Activated B cell treated with CpG ODN at 0.5 μM for 24 hours (primary cell): ENCODE measurements at regions not wholly inside any gene's neighbourhood (a gene's known extent, or its start where the extent isn't known, plus 50 kb on each side); places are given as distances from the start of the nearest gene placed in this dataset.

Source experiments
- ATAC-seq: fragments of 200-7000 bp; cut with Tn5 transposase; one replicate; pipeline ENCODE4 v1.10.0; 2021; ENCODE audit warnings: low read depth, mild to moderate bottlenecking, moderate library complexity
- CTCF ChIA-PET: fragments of 350-600 bp; sonication (Branson Sonifier 250); formaldehyde crosslinking; loops from one replicate; lab custom pipeline; 2021; ENCODE audit warnings: antibody characterized with exemption; lab: Charles Lee
- POLR2A ChIA-PET: fragments of 350-600 bp; sonication (Branson Sonifier 250); formaldehyde crosslinking; loops from one replicate; lab custom pipeline; 2021; ENCODE audit warnings: antibody characterized with exemption; lab: Charles Lee
- DNase-seq: peaks from one replicate; pipeline ENCODE4 v3.0.0; 2022
- H3K27ac Mint-ChIP-seq: one replicate; pipeline ENCODE4 v1.8.0; 2020; ENCODE audit warnings: mixed read lengths
- H3K27me3 Mint-ChIP-seq: one replicate; pipeline ENCODE4 v1.8.0; 2021; ENCODE audit warnings: mixed read lengths
- H3K36me3 Mint-ChIP-seq: one replicate; pipeline ENCODE4 v1.8.0; 2021; ENCODE audit warnings: low read depth, mixed read lengths
- H3K4me1 Mint-ChIP-seq: one replicate; pipeline ENCODE4 v1.8.0; 2021; ENCODE audit warnings: mixed read lengths
- H3K4me3 Mint-ChIP-seq: one replicate; pipeline ENCODE4 v1.8.0; 2020; ENCODE audit warnings: mild to moderate bottlenecking, mixed read lengths
- H3K9me3 Mint-ChIP-seq: one replicate; pipeline ENCODE4 v1.8.0; 2020; ENCODE audit warnings: mixed read lengths
- CTCF ChIP-seq: fragments of 200-600 bp; IDR thresholded peaks from one replicate; pipeline ENCODE4 v1.8.0; 2022; ENCODE audit warnings: antibody characterized with exemption, mild to moderate bottlenecking
- intact Hi-C: fragments of 100-400 bp; cut with micrococcal nuclease; formaldehyde crosslinking; loops from one replicate; pipeline ENCODE4 v1.15.1; 2024

GRCh38 chr5:145242551-145242950 lies 592.6 kb downstream of the PRELID2 start:
- H3K4me3 Mint-ChIP-seq = no peak overlapping the region
- no peaks in the 10 kb centered on the region for H3K9me3 Mint-ChIP-seq
- POLR2A ChIA-PET = no interaction called here
- H3K27me3 Mint-ChIP-seq = no peaks in the 10 kb centered on the region
- CTCF ChIA-PET = no interaction called here
- no peak overlapping the region for H3K27ac Mint-ChIP-seq
- H3K4me1 Mint-ChIP-seq = no peaks in the 10 kb centered on the region
- intact Hi-C loops = no loop called here
- H3K36me3 Mint-ChIP-seq = no peaks in the 10 kb centered on the region
- ATAC-seq (no peak), DNase-seq (no peak)
- no peak for TF ChIP-seq CTCF

- no peak for DNase-seq
- intact Hi-C loops = loop anchor here (5.0 kb wide), 1 partner anchor 1036 kb away; no protein-coding TSS in a partner anchor
- CTCF ChIA-PET = no interaction called here
- H3K36me3 Mint-ChIP-seq = no peaks in the 10 kb centered on the region
- H3K27me3 Mint-ChIP-seq = no peaks in the 10 kb centered on the region
- no peaks in the 10 kb centered on the region for H3K4me1 Mint-ChIP-seq
- no peak for ATAC-seq
- POLR2A ChIA-PET = no interaction called here
- TF ChIP-seq CTCF = no peak
- no peaks in the 10 kb centered on the region for H3K9me3 Mint-ChIP-seq
- no peak overlapping the region for H3K4me3 Mint-ChIP-seq
- H3K27ac Mint-ChIP-seq = no peak overlapping the region
Observed at GRCh38 chr5:145237843-145238242, 597.3 kb downstream of the PRELID2 start.

- Mint-ChIP-seq H3K9me3 (no peaks in the 10 kb centered on the region), H3K27ac (no peak overlapping the region), H3K4me3 (no peak overlapping the region), H3K27me3 (no peaks in the 10 kb centered on the region), H3K36me3 (no peaks in the 10 kb centered on the region), H3K4me1 (no peaks in the 10 kb centered on the region)
- no peak for TF ChIP-seq CTCF
- intact Hi-C loops = loop anchor here (5.0 kb wide), 1 partner anchor 1035 kb away; no protein-coding TSS in a partner anchor
- POLR2A ChIA-PET = no interaction called here
- DNase-seq = no peak
- CTCF ChIA-PET = no interaction called here
- ATAC-seq = no peak
Observed at GRCh38 chr5:145236983-145237382, 598.2 kb downstream of the PRELID2 start.

GRCh38 chr5:145236127-145236526 lies 599.0 kb downstream of the PRELID2 start:
- CTCF ChIA-PET = no interaction called here
- Mint-ChIP-seq H3K27me3 (no peaks in the 10 kb centered on the region), H3K27ac (no peak overlapping the region), H3K36me3 (no peaks in the 10 kb centered on the region), H3K9me3 (no peaks in the 10 kb centered on the region), H3K4me1 (no peaks in the 10 kb centered on the region), H3K4me3 (no peak overlapping the region)
- no peak for TF ChIP-seq CTCF
- no peak for DNase-seq
- intact Hi-C loops = loop anchor here (5.0 kb wide), 1 partner anchor 1034 kb away; no protein-coding TSS in a partner anchor
- POLR2A ChIA-PET = no interaction called here
- ATAC-seq = no peak

GRCh38 chr5:145233461-145233860 lies 601.7 kb downstream of the PRELID2 start:
- H3K9me3 Mint-ChIP-seq = no peaks in the 10 kb centered on the region

More at GRCh38 chr5:145233461-145233860, 601.7 kb downstream of the PRELID2 start:
- ChIA-PET CTCF (no interaction called here), POLR2A (no interaction called here)
- no peak overlapping the region for H3K27ac Mint-ChIP-seq
- DNase-seq (no peak), ATAC-seq (no peak)
- no peaks in the 10 kb centered on the region for H3K4me1 Mint-ChIP-seq
- H3K27me3 Mint-ChIP-seq = no peaks in the 10 kb centered on the region
- H3K36me3 Mint-ChIP-seq = no peaks in the 10 kb centered on the region
- H3K4me3 Mint-ChIP-seq = no peak overlapping the region
- no peak for TF ChIP-seq CTCF
- intact Hi-C loops = no loop called here
